ENCODE measurements at regions not wholly inside any gene's neighbourhood (a gene's known extent, or its start where the extent isn't known, plus 50 kb on each side); places are given as distances from the start of the nearest gene placed in this dataset.
"Not testable (repeated sequence)": the region's sequence is repeated elsewhere in the genome, so short reads cannot be mapped to it uniquely, and the experiment has no call there.

DNA sequence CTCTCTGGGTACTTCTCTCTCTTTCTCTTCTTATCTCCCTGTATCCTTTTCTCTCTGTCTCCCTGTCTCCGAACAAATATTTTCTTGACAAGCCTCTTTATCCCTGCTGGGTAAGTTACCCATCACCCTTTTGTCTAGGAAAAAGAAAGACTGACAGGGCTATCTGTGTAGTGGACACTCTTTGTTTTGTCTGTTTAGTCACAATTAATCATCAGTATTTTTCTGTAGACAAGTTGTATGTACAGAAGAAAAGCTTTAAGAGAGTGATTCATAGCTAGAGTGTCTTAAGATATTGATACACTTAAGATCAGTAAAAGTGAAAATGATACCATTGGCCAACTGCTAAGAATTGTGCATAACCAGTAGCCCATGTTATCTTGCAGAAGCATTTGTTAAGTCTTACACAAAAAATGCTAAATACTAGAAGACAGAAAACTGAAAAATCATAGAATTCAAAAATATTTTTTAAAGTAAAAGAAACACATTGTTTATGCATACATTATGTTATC, 1043.8 kb upstream of the EDIL3 start:
- no peak for DNase-seq

DNA sequence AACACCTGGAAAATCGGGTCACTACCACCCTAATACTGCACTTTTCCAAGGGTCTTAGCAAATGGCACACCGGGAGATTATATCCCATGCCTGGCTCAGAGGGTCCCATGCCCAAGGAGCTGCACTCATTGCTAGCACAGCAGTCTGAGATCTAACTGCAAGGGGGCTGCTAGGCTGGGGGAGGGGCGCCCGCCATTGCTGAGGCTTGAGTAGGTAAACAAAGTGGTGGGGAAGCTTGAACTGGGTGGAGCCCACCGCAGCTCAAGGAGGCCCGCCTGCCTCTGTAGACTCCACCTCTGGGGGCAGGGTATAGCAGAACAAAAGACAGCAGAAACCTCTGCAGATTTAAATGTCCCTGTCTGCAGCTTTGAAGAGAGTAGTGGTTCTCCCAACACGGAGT, 1047.0 kb upstream of the EDIL3 start:
- not testable (repeated sequence) for DNase-seq

DNA sequence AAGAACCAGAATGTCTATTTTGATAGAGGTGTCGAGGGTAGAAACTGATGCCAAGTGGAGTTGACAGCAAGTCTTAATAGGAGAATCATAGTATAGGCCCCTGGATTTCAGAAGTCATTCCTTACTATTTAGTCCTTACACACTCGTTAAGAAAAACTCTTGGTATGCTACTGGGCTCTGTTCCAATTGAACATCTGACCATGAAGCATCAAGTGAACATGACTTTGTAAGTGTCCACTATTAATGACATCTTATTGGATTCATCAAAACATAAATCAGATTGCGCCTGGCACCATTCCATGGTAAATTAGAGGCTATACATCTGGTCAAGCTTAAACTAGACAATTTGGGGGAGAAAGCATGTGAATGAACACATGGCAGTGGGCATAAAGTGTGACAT, 1056.5 kb upstream of the EDIL3 start:
- no peak for DNase-seq

DNA sequence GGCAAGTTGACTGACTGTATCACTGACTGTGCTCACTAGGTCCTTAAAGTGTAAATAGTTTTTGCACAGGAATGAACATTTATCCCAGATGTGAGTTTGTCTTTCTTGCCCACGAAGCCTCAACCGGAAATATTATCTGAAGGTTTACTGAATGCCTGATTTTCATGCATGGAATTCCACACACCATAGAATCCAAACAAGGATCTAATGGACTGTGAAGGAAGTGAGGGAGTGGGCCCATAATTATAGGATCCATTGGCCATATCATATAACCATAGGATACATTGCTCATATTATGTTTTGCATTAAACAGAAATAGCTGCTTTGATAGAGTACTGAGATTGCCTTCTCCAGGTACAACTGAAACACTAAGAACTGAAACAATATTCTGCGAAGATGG, 1057.2 kb upstream of the EDIL3 start:
- DNase-seq = no peak

DNA sequence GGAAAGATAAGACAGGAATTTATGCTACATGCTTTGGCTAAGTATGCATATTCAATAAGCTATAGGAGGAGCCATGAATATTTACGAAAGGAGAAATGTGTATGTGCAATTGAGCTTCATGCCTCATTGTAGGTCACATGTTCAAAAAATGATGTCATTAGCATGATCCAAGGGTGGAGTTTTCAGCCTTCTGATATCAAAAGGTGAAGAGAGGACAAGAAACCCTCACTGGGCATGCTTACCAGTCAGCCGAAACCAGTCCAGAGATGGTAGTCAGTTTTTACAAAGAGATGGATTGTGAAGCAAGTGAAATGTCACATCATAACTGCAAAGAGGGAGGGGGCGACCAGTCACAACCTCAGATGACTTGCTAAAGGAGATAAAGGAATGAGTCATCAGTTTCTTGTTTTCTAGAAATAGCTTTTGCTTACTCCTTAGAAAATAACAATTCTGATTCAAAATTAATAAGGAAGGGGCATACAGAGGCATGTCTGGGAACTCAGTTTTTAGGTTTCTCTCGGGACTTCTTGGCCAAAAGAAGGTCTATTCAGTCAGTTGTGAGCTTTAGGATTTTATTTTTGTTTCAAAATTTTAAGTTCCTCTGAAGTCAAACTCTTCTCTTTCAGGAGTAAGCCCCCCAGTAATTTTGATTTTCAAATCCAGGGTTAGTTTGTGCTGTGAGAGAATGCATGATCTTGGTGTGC, 1067.8 kb upstream of the EDIL3 start:
- no peak for DNase-seq

DNA sequence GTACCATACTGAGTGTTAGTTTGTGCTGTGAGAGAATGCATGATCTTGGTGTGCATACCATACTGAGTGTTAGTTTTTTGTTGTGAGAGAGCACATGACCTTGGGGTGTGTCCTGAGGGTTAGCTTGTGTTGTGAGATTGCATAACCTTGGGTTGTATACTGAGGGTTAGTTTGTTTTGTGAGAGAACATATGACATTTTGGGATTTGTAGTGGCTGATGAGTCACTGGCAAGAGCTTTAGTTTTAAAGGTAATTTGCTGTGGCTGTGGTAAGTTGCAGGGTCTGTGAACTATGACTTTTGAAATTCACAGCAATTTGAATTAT, 1068.3 kb upstream of the EDIL3 start:
- no peak for DNase-seq

DNA sequence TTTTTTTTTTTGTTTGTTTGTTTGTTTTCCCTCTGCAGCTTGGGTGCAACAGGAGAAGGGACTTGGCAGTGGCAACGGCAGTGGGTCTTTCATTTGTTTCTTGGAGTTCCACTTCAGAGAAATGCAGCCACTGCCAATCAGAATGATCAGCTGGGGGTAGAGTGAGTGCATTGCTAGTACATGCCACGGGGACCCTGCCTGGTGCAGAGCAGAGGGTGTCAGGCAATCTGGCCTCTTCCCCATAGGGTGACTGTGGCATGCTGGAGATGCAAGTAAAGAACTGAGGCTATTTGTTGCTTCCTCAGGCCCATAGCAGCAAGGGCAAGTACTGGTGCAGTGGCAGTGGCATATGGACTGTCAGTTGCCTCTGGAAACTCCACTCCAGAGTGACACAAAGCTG, 1073.6 kb upstream of the EDIL3 start:
- DNase-seq = no peak

DNA sequence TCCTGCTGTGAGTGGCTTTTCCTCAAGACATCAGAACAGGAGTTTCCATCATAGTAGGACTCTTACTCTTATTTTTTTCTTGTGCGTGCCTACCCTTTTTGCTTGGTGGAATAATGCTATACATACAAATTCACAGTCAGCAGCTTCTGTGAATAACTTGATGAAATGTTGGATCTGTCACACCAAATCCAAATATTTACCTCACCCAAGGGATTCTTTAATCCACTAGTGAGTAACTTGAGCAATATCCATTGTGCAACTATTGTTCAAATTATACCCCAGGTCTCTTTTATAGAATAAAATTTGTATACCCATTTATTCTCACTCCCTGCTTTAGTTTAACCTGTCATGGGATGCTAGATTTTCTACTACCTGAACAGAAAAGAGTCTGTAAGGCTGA, 1078.3 kb upstream of the EDIL3 start:
- no peak for DNase-seq

DNA sequence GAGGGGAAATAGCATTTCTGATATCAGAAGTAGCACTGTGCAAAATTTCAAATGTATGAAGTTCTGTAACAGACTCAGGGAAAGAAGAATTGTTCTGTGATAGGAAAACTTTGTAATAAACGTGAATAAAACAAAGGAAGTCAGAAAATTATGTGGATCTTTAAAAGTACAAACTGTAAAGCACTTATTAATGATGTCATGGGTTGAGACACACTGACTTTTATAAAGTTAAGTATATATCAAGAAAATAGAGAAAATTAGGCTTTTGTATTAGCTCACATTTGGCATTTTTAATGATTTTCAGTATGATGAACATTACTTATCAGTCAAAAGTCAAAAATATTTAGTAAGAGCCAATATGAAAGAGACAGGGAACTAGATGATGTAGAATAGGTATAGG, 1081.7 kb upstream of the EDIL3 start:
- no peak for DNase-seq

DNA sequence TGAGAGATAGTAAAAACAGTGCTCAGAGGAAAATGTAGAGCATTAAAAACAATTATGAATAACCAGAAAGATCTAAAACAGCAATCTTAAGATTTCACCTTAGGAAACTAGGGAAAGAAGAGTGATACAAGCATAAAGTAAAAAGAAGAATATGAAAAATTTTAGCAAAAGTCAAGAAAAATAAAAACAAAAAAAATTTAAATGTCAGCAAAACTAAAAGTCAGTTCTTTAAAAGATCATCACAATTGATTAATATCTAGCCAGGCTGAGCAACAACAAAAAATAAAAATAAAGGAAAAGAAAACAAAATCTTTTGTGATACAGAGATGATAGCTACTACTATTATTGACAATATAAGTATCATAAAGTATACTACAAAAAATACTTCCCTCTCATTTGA, 1088.1 kb upstream of the EDIL3 start:
- no peak for DNase-seq

DNA sequence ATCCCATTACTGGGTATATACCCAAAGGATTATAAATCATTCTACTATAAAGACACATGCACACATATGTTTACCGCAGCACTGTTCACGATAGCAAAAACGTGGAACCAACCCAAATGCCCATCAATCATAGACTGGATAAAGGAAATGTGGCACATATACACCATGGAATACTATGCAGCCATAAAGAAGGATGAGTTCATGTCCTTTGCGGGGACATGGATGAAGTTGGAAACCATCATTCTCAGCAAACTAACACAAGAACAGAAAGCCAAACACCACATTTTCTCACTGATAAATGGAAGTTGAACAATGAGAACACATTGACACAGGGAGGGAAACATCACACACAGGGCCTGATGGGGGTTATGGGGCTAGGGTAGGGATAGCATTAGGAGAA, 1090.5 kb upstream of the EDIL3 start:
- DNase-seq = not testable (repeated sequence)

DNA sequence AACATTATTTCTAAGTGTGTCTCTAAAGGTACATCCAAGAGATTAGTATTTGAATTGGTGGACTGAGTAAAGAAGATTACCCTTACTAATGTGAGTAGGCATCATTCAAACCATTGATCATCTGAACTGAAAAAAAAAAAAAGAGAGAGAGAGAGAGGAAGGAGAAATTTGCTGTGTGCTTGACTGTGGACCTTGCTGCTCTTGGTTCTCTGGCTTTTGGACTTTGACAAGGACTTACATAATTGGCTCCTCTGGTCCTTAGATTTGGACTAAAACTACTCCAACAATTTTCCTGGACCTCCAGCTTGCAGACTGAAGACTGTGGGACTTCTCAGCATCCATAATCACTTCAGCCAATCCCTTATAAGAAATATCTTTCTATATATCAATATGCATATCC, 1091.9 kb upstream of the EDIL3 start:
- DNase-seq = no peak

DNA sequence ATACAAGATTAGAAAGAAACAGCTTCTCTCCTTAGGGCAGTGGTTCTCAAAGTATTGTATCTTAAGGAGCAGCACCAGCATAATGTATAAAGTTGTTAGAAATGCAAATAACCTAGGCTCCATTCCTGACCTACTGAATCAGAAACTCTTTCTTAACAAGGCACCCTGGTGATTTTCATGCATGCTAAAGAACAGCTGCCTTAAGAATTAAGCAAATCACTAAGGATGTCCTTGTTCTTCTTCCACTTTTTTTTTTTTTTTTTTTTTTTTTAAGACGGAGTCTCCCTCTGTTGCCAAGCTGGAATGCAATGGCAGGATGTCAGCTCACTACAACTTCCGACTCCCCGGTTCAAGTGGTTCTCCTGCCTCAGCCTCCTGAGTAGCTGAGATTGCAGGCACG, 1095.2 kb upstream of the EDIL3 start:
- no peak for DNase-seq

DNA sequence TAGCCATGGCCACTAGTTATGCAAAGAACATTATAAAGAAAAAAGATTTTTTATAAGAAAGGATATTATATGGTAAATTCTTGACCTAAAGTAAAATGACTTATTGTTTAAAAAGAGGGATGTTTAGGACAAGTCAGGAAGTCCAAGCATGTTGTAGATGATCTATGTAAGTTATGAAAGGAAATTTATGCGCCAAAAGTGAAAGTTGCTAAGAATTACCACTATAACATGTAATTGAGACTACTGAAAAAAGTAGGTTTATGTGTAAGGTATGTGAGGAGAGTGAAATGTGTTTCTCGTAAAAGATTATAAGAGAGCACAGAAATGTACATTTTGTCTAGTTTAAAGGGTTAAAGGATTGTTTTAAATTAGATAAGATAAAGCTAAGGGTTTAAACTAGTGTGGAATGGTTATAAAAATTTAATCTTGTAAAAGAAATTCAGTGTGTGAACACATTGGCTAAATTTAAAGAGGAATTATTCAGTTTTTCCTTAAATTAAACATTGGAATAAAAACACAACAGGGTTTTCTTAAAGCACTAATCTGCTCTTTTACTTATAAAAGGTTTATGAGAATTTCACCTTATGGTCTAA, 1100.4 kb upstream of the EDIL3 start:
- DNase-seq = no peak

DNA sequence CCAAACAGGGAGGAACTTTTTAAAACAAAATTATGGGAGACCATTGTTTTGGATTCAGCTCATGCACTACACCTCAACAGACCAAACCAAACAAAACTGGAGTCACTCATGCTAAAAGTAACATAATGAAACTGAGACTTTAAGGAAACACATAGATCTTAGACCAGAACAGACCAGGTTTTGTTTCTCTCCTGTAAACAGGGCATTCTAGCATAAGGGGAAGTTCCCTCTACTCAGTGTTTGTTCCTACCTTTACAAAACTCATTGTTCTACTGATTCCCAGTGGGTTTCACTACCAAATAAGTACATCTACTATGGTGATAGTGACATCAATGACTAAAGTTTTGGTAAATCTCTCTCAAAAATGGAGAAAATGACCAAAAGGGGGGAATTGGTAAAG, 1103.6 kb upstream of the EDIL3 start:
- DNase-seq = no peak

DNA sequence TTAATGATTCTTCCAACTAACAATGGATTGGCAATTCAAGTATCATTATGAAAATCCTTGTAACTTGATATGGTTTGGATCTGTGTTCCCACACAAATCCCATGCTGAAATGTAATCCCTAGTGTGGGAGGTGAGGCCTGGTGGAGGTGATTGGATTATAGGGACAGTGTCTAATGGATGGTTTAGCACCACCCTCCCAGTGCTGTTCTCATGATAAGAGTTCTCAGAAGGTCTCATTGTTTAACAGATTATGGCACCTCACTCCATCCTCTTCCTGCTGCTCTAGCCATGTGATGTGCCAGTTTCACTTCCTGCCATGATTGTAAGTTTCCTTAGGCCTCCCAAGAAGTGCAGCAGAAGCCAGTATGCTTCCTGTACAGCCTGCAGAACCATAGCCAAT, 1116.2 kb upstream of the EDIL3 start:
- DNase-seq = no peak

DNA sequence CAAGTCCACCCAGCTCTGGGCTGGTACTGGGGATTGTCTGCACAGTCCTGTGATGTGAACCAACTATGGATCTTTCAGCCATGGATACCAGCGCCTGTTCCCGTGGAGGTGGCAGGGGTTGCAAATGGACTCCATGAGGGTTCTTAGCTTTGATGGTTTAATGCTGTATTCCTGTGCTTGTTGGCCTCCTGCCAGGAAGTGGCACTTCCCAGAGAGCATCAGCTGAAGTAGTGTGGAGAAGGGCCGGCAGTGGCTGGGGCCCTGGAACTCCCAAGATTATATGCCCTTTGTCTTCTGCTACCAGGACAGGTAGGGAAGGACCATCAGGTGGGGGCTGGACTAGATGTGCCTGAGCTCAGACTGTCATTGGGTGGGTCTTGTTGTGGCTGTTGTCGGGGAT, 1104.8 kb upstream of the COX7C start:
- no peak for DNase-seq

DNA sequence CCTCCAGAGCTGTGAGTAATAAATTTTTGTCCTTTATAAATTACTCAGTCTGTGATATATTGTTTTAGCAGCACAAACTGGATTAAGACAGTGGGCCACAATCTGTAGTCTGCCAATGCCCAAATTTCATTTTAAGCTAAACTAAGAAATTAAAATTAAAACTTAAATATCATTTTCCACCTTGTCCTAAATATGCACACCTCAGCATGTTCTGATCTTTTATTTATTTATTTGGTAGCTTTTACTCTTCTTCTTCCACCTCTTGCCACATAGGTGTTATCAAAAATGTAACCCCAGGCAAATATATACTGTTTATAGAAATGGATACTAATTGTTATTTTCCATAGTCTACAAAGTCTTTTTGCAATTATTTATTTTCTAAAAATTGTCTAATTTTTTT, 1102.2 kb upstream of the COX7C start:
- DNase-seq = no peak

DNA sequence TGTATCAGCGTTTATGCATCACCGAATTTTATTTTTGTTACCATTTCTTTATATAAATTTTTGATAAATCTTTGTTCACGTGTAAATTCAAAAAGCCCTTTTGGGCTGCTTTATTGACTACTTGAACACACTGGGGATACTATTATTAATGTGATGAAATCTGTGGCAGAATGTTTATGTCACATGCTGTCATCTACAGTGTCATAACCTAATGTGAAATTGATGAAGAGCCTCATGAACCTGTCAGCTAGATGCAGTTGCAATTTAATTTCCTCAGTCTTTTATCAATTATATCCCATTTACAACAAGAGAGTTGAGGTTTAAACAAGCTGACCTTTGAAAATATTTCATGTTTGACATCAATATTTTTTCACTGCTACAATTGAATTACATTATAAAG, 1100.4 kb upstream of the COX7C start:
- DNase-seq = no peak

DNA sequence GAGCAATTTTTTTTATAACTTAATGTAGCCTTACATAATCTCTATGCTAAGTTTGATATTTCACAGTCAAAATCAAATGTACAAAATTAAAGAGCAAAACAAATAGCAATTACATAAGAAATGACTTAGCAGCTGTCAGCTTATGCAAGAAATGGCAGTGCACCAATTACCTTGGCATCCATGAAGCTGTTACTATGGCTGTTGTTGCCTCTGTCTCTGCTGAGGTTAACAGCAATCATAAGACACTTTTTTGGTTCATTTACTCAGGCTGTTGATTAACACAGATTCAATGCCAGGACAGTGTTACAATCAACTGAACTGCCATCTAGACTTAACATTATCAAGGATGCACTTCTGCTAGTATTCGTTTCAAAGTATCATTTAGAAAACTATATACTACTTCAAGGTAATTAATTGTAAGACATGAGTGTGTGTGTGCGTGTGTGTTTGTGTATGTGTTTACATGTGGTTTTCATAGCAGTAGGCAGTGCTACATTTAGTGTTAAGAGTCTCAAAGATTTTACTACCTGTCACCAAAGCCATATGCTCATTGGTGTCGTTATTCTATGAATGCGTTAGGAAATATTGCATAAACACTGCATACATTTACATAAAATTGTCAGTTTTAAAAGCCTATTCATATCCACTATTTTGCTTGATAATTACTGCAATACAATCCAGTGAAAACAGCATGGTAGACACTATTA, 1084.2 kb upstream of the COX7C start:
- no peak for DNase-seq

DNA sequence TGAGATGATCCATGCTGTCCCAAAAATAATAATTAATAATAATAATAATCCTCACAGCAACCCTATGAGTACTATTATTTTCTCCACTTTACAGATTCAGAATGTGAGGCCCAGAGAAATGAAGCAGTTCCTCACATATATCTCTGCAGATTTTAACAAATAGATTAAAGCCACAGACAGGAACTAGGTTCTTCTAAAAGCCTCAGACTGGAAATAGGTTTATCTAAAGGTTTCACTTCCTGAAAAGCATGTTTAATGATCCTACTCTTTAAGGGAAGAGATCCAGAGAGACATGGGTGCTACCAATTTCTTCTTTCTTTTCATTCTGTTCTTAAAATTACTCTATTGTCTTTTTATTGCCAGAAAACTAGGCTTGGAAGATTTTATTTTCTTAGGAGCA, 1079.4 kb upstream of the COX7C start:
- no peak for DNase-seq

DNA sequence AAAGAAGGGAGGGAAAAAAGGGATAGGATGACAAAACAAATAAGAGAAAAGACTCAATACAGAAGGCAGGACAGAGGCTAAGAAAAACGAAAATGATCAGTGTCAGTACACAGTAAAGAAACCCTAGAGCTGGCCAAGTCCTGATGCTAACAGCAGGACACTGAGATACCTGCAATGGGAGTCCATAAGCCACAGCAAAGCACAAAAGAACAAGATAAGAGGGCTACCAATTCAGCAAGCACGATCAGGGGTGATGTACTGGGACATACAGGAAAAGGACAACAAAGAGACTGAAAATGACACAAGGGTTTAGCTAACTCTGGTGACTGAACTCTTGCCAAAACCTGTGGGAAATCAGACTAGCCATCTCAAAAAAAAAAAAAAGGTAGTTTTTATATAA, 1072.6 kb upstream of the COX7C start:
- no peak for DNase-seq

DNA sequence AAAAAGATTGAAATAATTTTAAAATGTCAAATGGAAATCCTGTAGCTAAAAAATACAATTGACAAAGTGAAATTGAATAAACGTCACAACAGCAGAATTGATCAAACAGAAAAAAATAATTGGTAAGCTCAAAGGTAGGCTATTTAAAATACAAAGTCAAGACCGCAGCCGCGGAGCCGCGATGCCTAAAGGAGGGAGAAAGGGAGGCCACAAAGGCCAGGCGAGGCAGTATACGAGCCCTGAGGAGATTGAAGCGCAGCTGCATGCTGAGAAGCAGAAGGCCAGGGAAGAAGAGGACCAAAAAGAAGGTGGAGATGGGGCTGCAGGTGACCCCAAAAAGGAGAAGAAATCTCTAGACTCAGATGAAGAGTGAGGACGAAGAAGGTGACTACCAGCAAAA, 1068.5 kb upstream of the COX7C start:
- DNase-seq = no peak

DNA sequence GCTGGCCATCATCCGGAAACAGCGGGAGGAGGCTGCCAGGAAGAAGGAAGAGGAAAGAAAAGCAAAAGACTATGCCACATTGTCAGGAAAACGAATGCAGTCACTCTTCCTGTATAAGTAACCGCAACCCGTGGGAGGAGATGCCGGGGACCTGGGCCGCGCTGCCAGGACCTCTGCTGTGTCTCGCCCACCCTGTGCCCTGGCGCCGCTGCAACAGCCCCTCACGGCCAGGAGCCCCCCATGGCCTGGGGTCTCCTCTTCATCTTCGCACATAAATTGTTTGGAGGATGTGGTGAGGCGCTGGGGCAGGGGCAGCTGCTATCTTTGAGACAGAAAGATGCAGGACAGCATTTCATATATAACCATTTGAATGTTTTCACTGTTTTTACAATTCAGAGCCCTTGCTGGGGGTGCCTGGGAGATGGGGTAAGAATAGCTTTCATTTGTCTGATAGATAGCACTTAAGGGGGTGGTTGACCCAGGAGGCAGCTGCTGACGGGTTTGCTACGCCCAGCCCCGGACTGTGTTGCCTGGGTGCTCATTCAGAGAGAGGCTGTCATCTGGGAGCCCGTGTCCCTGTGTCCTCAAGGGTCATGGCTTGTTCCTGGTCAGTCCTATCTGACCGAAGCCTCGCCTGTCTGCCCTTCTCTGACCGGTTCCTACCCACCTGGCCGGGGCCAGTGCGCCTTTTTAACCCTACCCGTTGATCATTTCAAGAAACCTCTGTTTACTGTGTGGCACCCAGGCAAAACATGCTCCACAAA, 1067.7 kb upstream of the COX7C start:
- DNase-seq = no peak

All from inflammatory macrophage treated with lipopolysaccharide for 1 hour (primary cell).